NCI-H526 (cell line): ENCODE measurements at regions not wholly inside any gene's neighbourhood (a gene's known extent, or its start where the extent isn't known, plus 50 kb on each side); places are given as distances from the start of the nearest gene placed in this dataset.
A peak's percentile ranks its signal among the peaks of the same experiment; 100 is the strongest.
"Not testable (repeated sequence)": the region's sequence is repeated elsewhere in the genome, so short reads cannot be mapped to it uniquely, and the experiment has no call there.

Source experiments
- DNase-seq, 2 experiments: peaks; one replicate each; lab custom pipeline; 2025; lab: John Stamatoyannopoulos, UW

DNA sequence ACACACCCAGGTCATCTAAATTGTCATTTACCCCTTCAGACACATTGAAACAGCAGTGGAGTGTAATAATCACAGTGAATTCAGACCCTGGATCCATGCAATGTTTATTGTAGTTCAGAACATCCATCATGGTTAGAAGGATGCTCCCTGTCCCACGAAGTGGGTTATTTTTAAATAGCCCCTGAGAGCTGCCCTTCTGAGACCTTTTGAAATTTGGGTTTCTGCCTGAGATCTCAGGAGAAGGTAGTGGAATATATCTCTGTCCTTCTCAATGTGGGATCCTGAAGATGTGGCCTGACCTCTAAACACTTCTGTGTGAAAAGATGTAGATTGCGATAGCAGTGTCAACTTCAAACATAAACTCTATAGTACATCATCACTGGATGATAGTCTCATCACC, 1080.6 kb downstream of the TMEM121 start:
- DNase-seq = no peak

DNA sequence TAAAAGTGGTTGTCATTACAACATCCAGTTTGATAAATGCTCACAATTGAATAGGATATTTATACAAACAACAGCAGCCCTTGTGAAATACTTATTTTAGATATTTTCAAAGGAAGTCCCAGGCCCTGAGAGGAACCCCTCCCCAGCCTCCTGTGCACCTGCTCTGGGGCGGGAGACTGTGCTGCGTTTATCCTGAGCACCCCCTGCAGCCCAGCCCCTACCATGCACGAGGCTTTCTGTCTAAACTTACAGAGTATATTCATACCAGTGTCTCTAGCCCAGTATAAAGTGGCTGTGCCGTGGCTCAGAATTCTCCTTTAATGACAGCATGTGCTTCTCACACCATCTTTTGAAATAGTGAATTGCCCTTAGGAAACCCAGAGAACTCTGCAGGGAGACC, 1084.3 kb downstream of the TMEM121 start:
- peak in 1 of 2 experiments; percentile 29 for DNase-seq

DNA sequence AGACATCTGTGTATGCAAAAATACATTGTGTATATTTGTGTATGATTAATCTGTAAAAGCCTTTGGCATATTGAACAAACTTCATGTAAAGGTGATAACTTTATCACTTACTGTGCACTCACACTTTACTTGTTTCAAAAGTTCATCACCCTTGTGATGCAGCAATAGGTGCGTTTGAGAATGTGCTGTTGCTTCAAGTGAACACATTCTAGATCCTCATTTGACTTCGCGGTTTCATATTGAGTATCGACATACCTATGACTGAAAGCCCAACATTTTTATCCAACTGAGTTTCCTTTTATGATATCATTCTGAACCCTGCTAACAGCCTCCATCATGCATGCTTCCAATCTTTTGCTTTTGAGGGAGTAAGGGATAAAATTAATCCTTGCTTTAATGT, 1086.9 kb downstream of the TMEM121 start:
- no peak for DNase-seq

GRCh38 chr14:106618471-106618951, 1092.1 kb downstream of the TMEM121 start:
- DNase-seq = peak; percentile 63 to 79

DNA sequence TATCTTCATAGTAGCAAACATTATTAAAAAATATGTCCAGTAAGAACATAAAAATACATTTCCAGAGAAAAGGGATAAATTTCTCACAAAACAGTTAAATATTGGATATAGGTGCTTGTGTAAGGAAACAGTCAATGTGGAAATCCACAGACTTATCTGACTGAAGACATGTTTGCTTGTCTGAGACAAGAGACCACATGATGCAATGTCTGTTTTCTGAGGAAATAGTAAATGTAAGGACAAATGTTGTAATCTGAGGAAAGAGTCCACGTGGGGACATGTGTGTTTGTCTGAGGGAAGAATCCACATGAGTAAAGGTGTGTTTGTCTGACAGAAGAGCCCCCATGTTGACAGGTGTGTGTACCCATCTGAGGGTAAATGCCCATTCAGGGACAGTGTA, 1093.2 kb downstream of the TMEM121 start:
- no peak for DNase-seq

DNA sequence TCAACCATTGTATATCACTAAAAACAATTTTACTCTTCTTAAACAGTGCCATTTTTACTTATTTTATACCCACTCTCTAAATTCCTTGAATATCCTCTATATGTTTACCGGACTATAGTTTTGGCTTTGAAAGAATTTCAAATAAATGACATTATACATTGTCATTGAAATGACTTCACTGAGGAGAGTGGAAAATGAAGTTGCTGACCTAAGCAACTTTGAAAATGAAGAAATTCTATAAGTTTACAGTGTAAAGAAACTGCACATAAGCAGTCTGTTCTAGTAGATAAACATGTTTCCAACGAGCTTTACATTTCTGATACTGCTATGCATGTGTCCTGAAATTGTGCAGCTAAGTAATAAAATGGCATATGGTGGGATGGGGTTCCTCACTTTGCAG, 1094.0 kb downstream of the TMEM121 start:
- DNase-seq = no peak

DNA sequence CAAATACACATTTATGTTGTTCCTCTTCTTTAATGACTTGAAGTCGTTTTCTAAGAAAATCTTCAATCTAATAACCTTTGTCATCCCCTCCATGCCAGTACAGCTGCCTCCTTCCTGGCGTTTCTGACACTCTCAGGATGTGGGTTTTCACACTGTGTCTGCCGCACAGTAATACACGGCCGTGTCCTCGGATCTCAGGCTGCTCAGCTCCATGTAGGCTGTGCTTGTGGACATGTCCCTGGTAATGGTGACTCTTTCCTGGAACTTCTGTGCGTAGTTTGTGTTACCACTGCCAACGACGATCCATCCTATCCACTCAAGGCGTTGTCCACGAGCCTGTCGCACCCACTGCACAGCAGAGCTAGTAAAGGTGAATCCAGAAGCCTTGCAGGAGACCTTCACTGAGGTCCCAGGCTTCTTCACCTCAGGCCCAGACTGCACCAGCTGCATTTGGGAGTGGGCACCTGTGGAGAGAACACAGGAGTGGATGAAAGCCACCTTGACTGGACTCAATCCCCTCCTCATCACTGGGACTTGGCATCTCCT, 1095.9 kb downstream of the TMEM121 start:
- DNase-seq = no peak

DNA sequence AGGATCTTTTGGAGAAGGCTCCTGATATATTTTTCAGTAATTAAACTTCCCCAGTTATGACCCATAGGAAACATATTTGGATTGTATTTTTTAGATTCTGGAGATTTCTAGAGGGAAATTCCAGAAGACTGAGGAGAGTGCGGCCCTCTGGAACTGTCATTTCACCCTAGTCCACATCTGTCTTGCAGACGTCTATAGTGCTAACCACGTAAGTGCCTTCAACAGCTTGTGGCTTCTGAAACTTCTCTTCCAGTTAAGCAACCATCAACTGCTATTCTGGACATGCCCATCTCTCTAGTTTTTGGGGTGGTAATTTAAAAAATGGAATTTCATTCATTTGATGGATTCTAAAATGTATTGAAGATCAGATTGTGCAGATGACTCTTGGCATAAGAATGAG, 1098.8 kb downstream of the TMEM121 start:
- no peak for DNase-seq

- not testable (repeated sequence) for DNase-seq
These were observed 1100.1 kb downstream of the TMEM121 start for GRCh38 chr14:106626469-106626868.

GRCh38 chr14:106626942-106627588, 1100.7 kb downstream of the TMEM121 start:
- peak in 1 of 2 experiments; percentile 78 for DNase-seq

- no peak for DNase-seq
These were observed 1105.5 kb downstream of the TMEM121 start for GRCh38 chr14:106631879-106632278.

DNA sequence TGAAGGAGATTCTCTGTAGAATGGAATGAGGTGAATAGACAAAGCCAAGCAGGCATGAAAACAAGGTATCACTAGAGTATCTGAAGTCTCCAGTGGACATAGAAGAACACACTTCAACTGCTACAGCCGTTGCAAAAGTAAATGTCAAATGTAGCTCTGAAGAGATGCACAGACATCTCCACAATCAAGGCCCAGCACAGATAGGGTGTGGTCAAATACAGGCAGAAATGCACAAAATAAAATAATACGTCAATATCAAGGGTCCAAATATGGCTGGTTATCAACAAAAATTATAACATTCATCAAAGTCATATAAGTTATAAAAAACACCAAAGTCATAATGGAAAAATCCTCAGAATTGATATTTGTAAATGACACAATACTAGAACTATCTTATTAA, 1107.3 kb downstream of the TMEM121 start:
- no peak for DNase-seq

DNA sequence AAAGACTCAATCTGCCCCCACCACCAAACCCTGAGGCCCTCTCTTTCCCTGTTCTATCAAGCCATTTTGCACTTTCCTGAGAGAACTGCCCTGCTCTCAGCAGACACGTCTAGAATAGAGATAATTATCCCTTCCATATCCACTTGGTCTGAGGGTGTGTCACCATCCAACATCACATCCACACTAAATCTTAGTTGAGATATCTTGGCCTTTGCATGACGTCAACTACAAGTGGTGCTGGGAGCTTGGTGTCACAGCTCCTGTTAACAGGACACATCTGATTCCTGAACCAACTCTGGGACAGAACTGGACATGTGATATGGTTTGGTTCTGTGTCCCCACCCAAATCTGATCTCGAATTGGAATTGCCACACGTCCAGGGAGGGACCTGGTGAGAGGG, 1109.2 kb downstream of the TMEM121 start:
- DNase-seq = no peak

DNA sequence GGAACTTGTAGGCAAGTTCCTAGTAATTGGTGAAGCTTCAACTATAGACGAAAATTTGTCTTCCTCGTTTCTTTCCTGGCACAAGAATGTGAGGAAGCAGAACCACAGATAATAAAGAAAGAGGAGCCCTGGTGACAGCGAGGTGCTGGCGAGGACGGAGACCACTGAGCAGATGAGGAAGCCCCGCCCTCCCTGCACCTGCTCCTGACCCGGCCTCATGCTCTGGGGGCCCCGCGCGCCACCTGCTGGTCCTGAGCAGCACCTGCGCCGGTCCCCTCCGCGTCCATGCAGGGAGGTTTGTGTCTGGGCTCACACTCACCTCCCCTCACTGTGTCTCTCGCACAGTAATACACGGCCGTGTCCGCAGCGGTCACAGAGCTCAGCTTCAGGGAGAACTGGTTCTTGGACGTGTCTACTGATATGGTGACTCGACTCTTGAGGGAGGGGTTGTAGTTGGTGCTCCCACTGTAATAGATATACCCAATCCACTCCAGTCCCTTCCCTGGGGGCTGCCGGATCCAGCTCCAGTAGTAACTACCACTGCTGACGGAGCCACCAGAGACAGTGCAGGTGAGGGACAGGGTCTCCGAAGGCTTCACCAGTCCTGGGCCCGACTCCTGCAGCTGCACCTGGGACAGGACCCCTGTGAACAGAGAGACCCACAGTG, 1112.5 kb downstream of the TMEM121 start:
- peak in 1 of 2 experiments; percentile 57 for DNase-seq

DNA sequence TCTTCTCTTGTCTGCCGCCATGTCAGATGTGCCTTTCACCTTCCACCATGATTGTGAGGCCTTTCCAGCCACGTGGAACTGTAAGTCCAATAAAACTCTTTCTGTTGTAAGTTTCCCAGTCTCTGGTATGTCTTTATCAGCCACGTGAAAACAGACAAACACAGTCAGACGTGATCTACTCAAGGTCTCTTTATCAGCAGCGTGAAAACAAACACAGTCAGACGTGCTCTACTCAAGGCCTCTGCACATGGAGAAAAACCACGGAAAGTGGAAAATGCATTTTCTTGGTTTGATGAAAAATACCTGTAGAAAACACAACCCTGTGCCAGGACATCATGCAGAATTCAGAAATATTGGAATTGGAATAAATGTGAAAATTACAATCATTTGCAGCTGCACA, 1115.7 kb downstream of the TMEM121 start:
- no peak for DNase-seq

GRCh38 chr14:106642971-106643370, 1116.6 kb downstream of the TMEM121 start:
- DNase-seq = not testable (repeated sequence)

DNA sequence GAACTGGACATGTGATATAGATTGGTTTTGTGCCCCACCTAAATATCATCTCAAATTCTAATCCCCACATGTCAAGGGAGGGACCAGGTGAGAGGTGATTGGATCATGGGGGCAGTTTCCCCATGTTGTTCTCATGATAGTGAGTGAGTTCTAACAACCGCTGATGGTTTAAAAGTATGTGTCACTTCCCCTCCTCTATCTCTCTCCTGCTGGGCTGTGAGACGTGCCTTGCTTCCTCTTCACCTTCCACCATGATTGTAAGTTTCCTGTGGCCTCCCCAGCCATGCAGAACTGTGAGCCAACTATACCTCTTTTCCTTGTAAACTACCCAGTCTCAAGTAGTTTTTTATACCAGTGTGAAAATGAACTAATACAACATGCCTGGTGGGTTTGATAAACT, 1122.5 kb downstream of the TMEM121 start:
- not testable (repeated sequence) for DNase-seq

- no peak for DNase-seq
These were observed 1124.6 kb downstream of the TMEM121 start for GRCh38 chr14:106651016-106651415.

GRCh38 chr14:106652494-106652893, 1126.1 kb downstream of the TMEM121 start:
- peak; percentile 10 to 65 for DNase-seq

DNA sequence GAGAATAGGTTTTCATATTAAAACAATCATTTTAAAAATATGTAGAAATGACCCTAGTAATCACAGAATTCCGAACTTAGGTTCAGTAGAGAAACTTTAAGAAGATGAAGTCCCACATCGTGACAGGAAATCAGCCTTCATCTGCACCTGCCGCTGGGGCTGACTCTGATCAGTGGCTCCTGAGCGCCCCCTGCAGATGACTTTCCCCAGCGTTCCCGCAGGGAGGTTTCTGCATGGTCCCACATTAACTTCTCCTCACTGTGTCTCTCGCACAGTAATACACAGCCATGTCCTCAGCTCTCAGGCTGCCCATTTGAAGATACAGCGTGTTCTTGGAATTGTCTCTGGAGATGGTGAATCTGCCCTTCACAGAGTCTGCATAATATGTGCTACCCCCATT, 1131.1 kb downstream of the TMEM121 start:
- peak in 1 of 2 experiments; percentile 70 for DNase-seq

DNA sequence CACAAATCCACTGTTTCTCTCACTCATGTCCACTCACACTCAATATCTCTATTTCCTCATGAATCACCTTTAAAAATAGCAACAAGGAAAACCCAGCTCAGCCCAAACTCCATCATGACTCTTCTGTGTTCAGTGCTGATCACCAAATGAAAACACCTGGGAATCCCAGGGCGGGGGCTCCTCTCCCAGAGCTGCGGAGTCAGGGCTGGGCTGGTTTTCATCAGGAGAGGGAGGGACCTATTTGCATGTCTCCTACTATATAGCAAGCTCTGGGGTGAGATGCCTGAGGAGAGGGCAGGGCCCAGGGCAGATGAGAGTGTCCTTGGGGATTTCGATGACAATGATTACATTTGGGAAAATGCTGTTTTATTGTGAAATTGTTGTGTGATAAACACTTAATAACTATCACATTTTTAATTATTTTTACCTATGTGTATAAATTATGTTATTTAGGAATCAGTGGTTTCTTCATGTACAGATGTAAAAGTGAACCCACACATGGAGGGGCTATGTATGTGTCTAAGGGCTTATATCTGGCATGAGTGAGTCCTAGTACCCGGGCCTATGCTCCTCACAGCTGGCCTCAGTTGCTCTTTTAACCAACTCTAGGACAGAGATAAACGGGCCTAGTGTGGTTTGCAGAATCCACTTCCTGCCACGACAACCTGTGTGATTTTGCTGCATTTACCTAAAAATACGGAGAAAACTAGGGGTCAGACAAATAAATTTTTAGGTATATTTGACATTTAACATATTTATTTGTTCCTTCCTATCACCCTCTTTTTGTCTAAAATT, 1131.9 kb downstream of the TMEM121 start:
- DNase-seq = peak; percentile 36 to 80

DNA sequence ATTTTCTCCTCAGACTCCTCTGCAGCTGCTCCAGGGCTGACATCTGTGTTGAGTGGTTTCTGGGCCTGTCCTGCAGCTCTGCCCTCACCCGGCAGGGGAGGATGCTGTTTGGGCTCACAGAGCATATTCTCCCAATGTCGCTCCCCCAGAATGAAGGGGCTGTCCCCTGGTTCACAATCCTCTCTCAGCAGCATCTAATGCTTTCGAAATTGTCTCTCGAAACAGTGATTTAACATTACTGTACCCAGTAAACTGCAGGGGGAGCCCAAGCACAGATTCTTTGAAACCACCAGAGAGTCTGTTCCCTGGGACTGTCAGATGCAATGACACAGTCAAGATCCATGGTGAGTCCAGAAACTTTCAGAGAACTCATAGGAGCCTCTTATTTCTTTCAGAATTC, 1135.2 kb downstream of the TMEM121 start:
- peak; percentile 33 to 80 for DNase-seq
